DOHH2 (cell line): ENCODE measurements at regions not wholly inside any gene's neighbourhood (a gene's known extent, or its start where the extent isn't known, plus 50 kb on each side); places are given as distances from the start of the nearest gene placed in this dataset.

Experiments used
- H3F3A ChIP-seq: fragments of 200-600 bp; sonication (generic), shearing (Covaris generic); 2 replicates; pipeline ENCODE4 v1.6.0; 2016; ENCODE audit warnings: antibody characterized with exemption, mild to moderate bottlenecking; ENCODE audit not compliant: control insufficient read depth, insufficient read depth
- H3K27ac ChIP-seq: fragments of 200-600 bp; sonication (generic); 2 replicates; pipeline ENCODE4 v1.5.1; 2014; ENCODE audit warnings: low read depth, mild to moderate bottlenecking, low read length, moderate library complexity
- H3K27me3 ChIP-seq: fragments of 200-600 bp; sonication (generic); 2 replicates; pipeline ENCODE4 v1.6.1; 2014; ENCODE audit warnings: mild to moderate bottlenecking, low read length, mixed read lengths; ENCODE audit not compliant: control insufficient read depth
- H3K36me3 ChIP-seq: fragments of 200-600 bp; sonication (generic); 2 replicates; pipeline ENCODE4 v1.6.1; 2014; ENCODE audit warnings: mild to moderate bottlenecking, low read length, moderate library complexity, mixed read lengths; ENCODE audit not compliant: control insufficient read depth
- H3K4me1 ChIP-seq: fragments of 200-600 bp; sonication (generic); 2 replicates; pipeline ENCODE4 v1.6.1; 2014; ENCODE audit warnings: mild to moderate bottlenecking, low read length, mixed read lengths; ENCODE audit not compliant: control insufficient read depth
- H3K4me2 ChIP-seq: fragments of 200-600 bp; sonication (generic); 2 replicates; pipeline ENCODE4 v1.6.0; 2014; ENCODE audit warnings: mild to moderate bottlenecking, low read length, moderate library complexity
- H3K4me3 ChIP-seq: fragments of 200-600 bp; sonication (generic); 2 replicates; pipeline ENCODE4 v1.5.1; 2014; ENCODE audit warnings: mild to moderate bottlenecking, low read length, mixed read lengths
- H3K79me2 ChIP-seq: fragments of 200-600 bp; sonication (generic); 2 replicates; pipeline ENCODE4 v1.6.1; 2014; ENCODE audit warnings: mild to moderate bottlenecking, low read length, mixed read lengths; ENCODE audit not compliant: control insufficient read depth
- H3K9me2 ChIP-seq: fragments of 200-600 bp; sonication (generic); replicated peaks from 2 replicates; pipeline ENCODE4 v1.6.1; 2014; ENCODE audit warnings: mild to moderate bottlenecking, low read length, mixed read lengths; ENCODE audit not compliant: control insufficient read depth
- H3K9me3 ChIP-seq: fragments of 200-600 bp; sonication (generic); 2 replicates; pipeline ENCODE4 v1.6.1; 2014; ENCODE audit warnings: antibody characterized with exemption, low read length, mixed read lengths; ENCODE audit not compliant: control insufficient read depth, insufficient read depth
- H4K20me1 ChIP-seq: fragments of 200-600 bp; sonication (generic); 2 replicates; pipeline ENCODE4 v1.6.0; 2014; ENCODE audit warnings: low read depth, mild to moderate bottlenecking, antibody characterized with exemption, low read length, moderate library complexity; ENCODE audit not compliant: control insufficient read depth, insufficient read depth
- CTCF ChIP-seq: fragments of 200-600 bp; sonication (generic); IDR thresholded peaks from one replicate; pipeline ENCODE4 v1.5.1; 2014; ENCODE audit warnings: antibody characterized with exemption, mild to moderate bottlenecking, low read depth, low read length; ENCODE audit not compliant: poor library complexity, severe bottlenecking
- EZH2phosphoT487 ChIP-seq: fragments of 200-600 bp; sonication (generic); IDR thresholded peaks from 2 replicates; pipeline ENCODE4 v1.6.1; 2017; ENCODE audit warnings: borderline replicate concordance, mild to moderate bottlenecking, antibody characterized with exemption, low read length, moderate library complexity, mixed read lengths

DNA sequence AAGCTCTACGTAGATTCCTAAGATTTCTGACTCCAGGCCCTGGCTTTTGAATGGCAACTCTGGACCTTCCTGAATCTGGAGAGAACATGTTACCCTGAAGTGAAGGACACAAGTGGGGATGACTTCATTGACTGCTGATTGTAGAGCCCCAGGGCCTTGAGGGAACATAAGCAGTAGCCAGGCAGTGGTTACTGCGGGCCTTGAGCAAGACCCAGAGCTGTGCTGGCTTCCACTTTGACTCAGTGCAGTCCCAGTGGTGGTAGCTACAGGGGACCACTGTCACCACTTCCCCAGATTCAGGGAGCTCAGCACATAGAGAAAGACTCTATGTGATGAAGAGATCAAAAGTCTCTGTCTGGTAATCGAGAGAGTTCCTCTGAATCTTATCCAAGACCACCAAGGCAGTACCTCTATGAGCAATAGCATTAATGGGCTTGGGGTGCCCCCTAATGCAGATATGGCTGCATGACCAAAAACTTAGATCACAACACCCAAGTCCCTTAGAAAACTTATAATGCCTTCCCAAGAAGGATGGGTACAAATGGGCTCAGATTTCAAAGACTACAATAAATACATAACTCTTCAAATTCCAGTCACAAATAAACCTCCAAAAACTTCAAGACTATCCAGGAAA is 1278.3 kb downstream of the AMY1C start:
- H3K4me3 ChIP-seq, result no peak overlapping the region
- H3K9me2 ChIP-seq, result no peaks in the 10 kb centered on the region
- no peaks in the 10 kb centered on the region for H3F3A ChIP-seq
- no peaks in the 10 kb centered on the region for H4K20me1 ChIP-seq
- no peaks in the 10 kb centered on the region for H3K4me1 ChIP-seq
- H3K27ac ChIP-seq, result no peak overlapping the region
- no peaks in the 10 kb centered on the region for H3K79me2 ChIP-seq
- no peak overlapping the region for H3K4me2 ChIP-seq
- H3K36me3 ChIP-seq, result no peaks in the 10 kb centered on the region
- no peak for TF ChIP-seq EZH2phosphoT487
- no peak for TF ChIP-seq CTCF
- no peaks in the 10 kb centered on the region for H3K27me3 ChIP-seq
- H3K9me3 ChIP-seq, result no peaks in the 10 kb centered on the region

DNA sequence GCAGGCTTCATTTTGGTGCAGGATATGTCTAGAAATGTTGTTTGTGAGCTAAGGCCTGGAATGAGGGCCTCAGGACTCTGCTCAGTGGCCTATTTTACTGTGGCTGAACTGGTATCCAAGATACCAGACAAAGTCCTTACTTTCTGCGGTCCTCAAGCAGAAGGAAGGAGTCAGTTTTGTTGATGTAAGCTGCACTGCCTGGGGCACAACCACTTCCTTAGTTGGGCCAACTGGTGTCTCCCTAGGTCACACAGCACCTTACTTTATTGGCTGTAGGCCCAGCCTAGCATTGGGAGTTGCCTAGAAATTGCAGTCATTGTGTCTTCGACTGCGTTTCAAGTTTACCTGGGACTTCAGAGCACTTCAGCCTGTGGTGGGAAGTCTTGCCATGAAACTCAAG is 1322.7 kb downstream of the AMY1C start:
- H4K20me1 ChIP-seq, result no peaks in the 10 kb centered on the region
- TF ChIP-seq CTCF, result no peak
- TF ChIP-seq EZH2phosphoT487, result no peak
- H3K27ac ChIP-seq, result no peak overlapping the region

GRCh38 chr1:105072850-105073249 is 1323.2 kb downstream of the AMY1C start:
- TF ChIP-seq EZH2phosphoT487 (no peak), CTCF (no peak)
- Histone ChIP-seq H3K36me3 (no peaks in the 10 kb centered on the region), H3K4me3 (no peak overlapping the region), H3K27ac (no peak overlapping the region), H3K79me2 (no peaks in the 10 kb centered on the region), H3K4me2 (no peak overlapping the region), H4K20me1 (no peaks in the 10 kb centered on the region), H3K27me3 (no peaks in the 10 kb centered on the region), H3K9me2 (no peaks in the 10 kb centered on the region), H3F3A (no peaks in the 10 kb centered on the region), H3K9me3 (no peaks in the 10 kb centered on the region), H3K4me1 (no peaks in the 10 kb centered on the region)

More for the DNA sequence above, 1322.7 kb downstream of the AMY1C start:
- Histone ChIP-seq H3F3A (no peaks in the 10 kb centered on the region), H3K4me1 (no peaks in the 10 kb centered on the region), H3K27me3 (no peaks in the 10 kb centered on the region), H3K79me2 (no peaks in the 10 kb centered on the region), H3K9me3 (no peaks in the 10 kb centered on the region), H3K4me2 (no peak overlapping the region), H3K9me2 (no peaks in the 10 kb centered on the region), H3K4me3 (no peak overlapping the region), H3K36me3 (no peaks in the 10 kb centered on the region)
